Suprapubic skin (tissue), 4 donors: ENCODE measurements at regions not wholly inside any gene's neighbourhood (a gene's known extent, or its start where the extent isn't known, plus 50 kb on each side); places are given as distances from the start of the nearest gene placed in this dataset.

Experiments used
- POLR2A ChIP-seq, 2 donors: fragments of 450-650 bp; IDR thresholded peaks; one replicate each; pipeline ENCODE4 v1.6.1; 2017; ENCODE audit warnings: antibody characterized with exemption in 2 of 2, mild to moderate bottlenecking in 2 of 2, moderate library complexity in 2 of 2
- POLR2AphosphoS5 ChIP-seq, 3 donors: sonication (generic); formaldehyde crosslinking; IDR thresholded peaks; one replicate each; pipeline ENCODE4 v1.6.1; 2017; ENCODE audit warnings: antibody characterized with exemption in 3 of 3
- TF ChIP-seq, protein P1 (sequence below), 2 donors: fragments of 200-600 bp in 1 of 2; fragments of 450-650 bp in 1 of 2; sonication (generic) in 1 of 2; IDR thresholded peaks; one replicate each; pipeline ENCODE4 v1.5.1; 2016 to 2019; ENCODE audit warnings: antibody characterized with exemption in 2 of 2, mild to moderate bottlenecking in 1 of 2, moderate library complexity in 1 of 2

DNA sequence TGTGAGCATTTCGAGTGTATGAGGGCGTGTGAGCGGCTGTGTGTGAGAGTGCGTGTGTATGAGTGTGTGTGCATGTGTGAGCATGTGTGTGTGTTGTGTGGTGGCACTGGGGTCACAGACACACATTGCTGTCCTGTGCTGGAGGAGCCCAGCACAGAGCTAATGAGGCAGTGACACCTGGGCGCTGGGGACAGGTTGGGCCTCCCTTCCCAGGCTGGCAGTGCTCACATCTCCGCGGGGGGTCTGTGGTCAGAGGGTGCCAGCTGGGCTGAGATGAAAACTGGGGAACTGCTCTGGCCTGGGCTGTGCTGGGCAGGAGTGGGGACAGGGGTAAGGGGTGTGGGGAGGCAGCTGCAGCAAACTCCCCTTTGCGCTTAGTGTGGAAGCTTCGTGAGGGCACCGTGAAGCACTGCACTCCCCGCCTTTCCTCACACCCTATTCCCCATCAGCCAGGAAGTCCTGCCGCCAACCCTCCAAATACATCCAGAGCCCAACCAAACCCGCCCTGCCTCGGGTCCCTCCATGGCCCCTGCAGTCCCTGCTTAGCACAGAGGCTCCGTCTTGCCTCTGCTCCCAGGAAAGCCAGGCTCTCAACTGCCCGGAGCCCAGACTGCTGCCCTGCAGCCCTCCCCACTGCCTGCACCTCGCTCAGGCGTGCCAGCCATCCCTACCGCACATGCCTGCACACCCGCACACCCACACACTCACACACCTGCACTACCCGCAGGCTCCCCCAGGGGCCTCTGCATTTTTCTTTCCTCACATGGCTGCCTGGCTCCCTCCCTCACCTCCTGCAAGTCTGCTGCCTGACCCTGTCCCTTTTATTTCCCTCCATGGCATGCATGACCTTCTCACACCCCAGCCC lies 62.0 kb upstream of the THY1 start:
- TF ChIP-seq, protein P1, sequence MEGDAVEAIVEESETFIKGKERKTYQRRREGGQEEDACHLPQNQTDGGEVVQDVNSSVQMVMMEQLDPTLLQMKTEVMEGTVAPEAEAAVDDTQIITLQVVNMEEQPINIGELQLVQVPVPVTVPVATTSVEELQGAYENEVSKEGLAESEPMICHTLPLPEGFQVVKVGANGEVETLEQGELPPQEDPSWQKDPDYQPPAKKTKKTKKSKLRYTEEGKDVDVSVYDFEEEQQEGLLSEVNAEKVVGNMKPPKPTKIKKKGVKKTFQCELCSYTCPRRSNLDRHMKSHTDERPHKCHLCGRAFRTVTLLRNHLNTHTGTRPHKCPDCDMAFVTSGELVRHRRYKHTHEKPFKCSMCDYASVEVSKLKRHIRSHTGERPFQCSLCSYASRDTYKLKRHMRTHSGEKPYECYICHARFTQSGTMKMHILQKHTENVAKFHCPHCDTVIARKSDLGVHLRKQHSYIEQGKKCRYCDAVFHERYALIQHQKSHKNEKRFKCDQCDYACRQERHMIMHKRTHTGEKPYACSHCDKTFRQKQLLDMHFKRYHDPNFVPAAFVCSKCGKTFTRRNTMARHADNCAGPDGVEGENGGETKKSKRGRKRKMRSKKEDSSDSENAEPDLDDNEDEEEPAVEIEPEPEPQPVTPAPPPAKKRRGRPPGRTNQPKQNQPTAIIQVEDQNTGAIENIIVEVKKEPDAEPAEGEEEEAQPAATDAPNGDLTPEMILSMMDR (IDR thresholded peaks at IDR 0.05): no peak
- no peak for TF ChIP-seq POLR2A (IDR thresholded peaks at IDR 0.05)
- TF ChIP-seq POLR2AphosphoS5 (IDR thresholded peaks at IDR 0.05): no peak
